Progenitor cell of endocrine pancreas (in vitro differentiated cells): ENCODE measurements at regions not wholly inside any gene's neighbourhood (a gene's known extent, or its start where the extent isn't known, plus 50 kb on each side); places are given as distances from the start of the nearest gene placed in this dataset.

ENCODE experiments used
- DNase-seq: peaks from one replicate; pipeline ENCODE4 v3.0.0; 2021; ENCODE audit warnings: low spot score; ENCODE audit not compliant: unreplicated experiment
- H3K27ac Mint-ChIP-seq: 2 replicates; pipeline ENCODE4 v1.8.0; 2021; ENCODE audit warnings: mild to moderate bottlenecking, moderate library complexity, mixed read lengths
- H3K27me3 Mint-ChIP-seq: 2 replicates; pipeline ENCODE4 v1.8.0; 2021; ENCODE audit warnings: mixed read lengths
- H3K36me3 Mint-ChIP-seq: 2 replicates; pipeline ENCODE4 v1.8.0; 2022; ENCODE audit warnings: mixed read lengths; ENCODE audit not compliant: insufficient read depth
- H3K4me1 Mint-ChIP-seq: 2 replicates; pipeline ENCODE4 v1.8.0; 2021; ENCODE audit warnings: low read depth, mixed read lengths
- H3K4me3 Mint-ChIP-seq: 2 replicates; pipeline ENCODE4 v1.8.0; 2021; ENCODE audit warnings: low read depth, mild to moderate bottlenecking, moderate library complexity, mixed read lengths
- H3K9me3 Mint-ChIP-seq: 2 replicates; pipeline ENCODE4 v1.8.0; 2021; ENCODE audit warnings: low read depth, mixed read lengths
- CTCF ChIP-seq: fragments of 200-600 bp; sonication (generic); IDR thresholded peaks from one replicate; pipeline ENCODE4 v1.5.0; 2021; ENCODE audit warnings: antibody characterized with exemption, mild to moderate bottlenecking; ENCODE audit not compliant: unreplicated experiment

- TF ChIP-seq CTCF, result no peak
- Mint-ChIP-seq H3K4me1 (peaks cover 22% of the 10 kb centered on the region), H3K27ac (no peak overlapping the region), H3K27me3 (no peaks in the 10 kb centered on the region), H3K36me3 (no peaks in the 10 kb centered on the region), H3K4me3 (no peak overlapping the region), H3K9me3 (no peaks in the 10 kb centered on the region)
- no peak for DNase-seq
These were observed 288.5 kb upstream of the TMEM161B start for GRCh38 chr5:88557131-88557530.

- H3K36me3 Mint-ChIP-seq, result no peaks in the 10 kb centered on the region
- DNase-seq, result no peak
- peaks cover 29% of the 10 kb centered on the region for H3K4me1 Mint-ChIP-seq
- no peaks in the 10 kb centered on the region for H3K27me3 Mint-ChIP-seq
- H3K9me3 Mint-ChIP-seq, result no peaks in the 10 kb centered on the region
- no peak overlapping the region for H3K27ac Mint-ChIP-seq
- no peak overlapping the region for H3K4me3 Mint-ChIP-seq
- TF ChIP-seq CTCF, result no peak
These were observed 287.8 kb upstream of the TMEM161B start for GRCh38 chr5:88556406-88556805.

GRCh38 chr5:88555674-88556073 lies 287.0 kb upstream of the TMEM161B start:
- Mint-ChIP-seq H3K36me3 (no peaks in the 10 kb centered on the region), H3K4me1 (peaks cover 34% of the 10 kb centered on the region), H3K27ac (no peak overlapping the region), H3K4me3 (no peak overlapping the region), H3K9me3 (no peaks in the 10 kb centered on the region), H3K27me3 (no peaks in the 10 kb centered on the region)
- TF ChIP-seq CTCF, result no peak
- no peak for DNase-seq

- Mint-ChIP-seq H3K27ac (no peak overlapping the region), H3K9me3 (no peaks in the 10 kb centered on the region), H3K36me3 (no peaks in the 10 kb centered on the region), H3K27me3 (no peaks in the 10 kb centered on the region), H3K4me1 (peaks cover 37% of the 10 kb centered on the region), H3K4me3 (no peak overlapping the region)
- TF ChIP-seq CTCF, result no peak
- no peak for DNase-seq
These were observed 285.3 kb upstream of the TMEM161B start for GRCh38 chr5:88553986-88554385.

- no peak for TF ChIP-seq CTCF
- DNase-seq, result no peak
These were observed 284.7 kb upstream of the TMEM161B start for GRCh38 chr5:88553136-88553875.

More at GRCh38 chr5:88553136-88553875, 284.7 kb upstream of the TMEM161B start:
- H3K27ac Mint-ChIP-seq, result no peak overlapping the region
- H3K4me3 Mint-ChIP-seq, result no peak overlapping the region
- peaks cover 37% of the 10 kb centered on the region for H3K4me1 Mint-ChIP-seq
- no peaks in the 10 kb centered on the region for H3K27me3 Mint-ChIP-seq
- H3K9me3 Mint-ChIP-seq, result no peaks in the 10 kb centered on the region
- H3K36me3 Mint-ChIP-seq, result no peaks in the 10 kb centered on the region
